ENCODE measurements at regions not wholly inside any gene's neighbourhood (a gene's known extent, or its start where the extent isn't known, plus 50 kb on each side); places are given as distances from the start of the nearest gene placed in this dataset.

GRCh38 chr5:105934171-105934570, 1736.6 kb downstream of the EFNA5 start:
- Histone ChIP-seq H3K27me3 (replicated peaks; ENCODE audit: insufficient read depth) (no peaks in the 10 kb centered on the region), H3K4me1 (replicated peaks) (no peaks in the 10 kb centered on the region), H3K36me3 (no peaks in the 10 kb centered on the region), H3K4me3 (no peak overlapping the region), H3K9me3 (no peaks in the 10 kb centered on the region), H3K27ac (no peak overlapping the region)
- TF ChIP-seq CTCF (IDR thresholded peaks at IDR 0.05) = no peak
- no peak for TF ChIP-seq POLR2A (IDR thresholded peaks at IDR 0.05)
- no peak for TF ChIP-seq POLR2AphosphoS5 (IDR thresholded peaks at IDR 0.05)
- intact Hi-C loops (cut with DNase I) = no loop called here
- DNase-seq (ENCODE audit: low spot score) = no peak

- 73% methylated on average over 2 of the region's 2 CpGs for WGBS
- no peak for DNase-seq (ENCODE audit: low spot score)
- no peak overlapping the region for H3K4me3 ChIP-seq
- no peak overlapping the region for H3K27ac ChIP-seq
- intact Hi-C loops (cut with DNase I) = no loop called here
- H3K9me3 ChIP-seq = no peaks in the 10 kb centered on the region
- no peaks in the 10 kb centered on the region for H3K4me1 ChIP-seq (replicated peaks)
- TF ChIP-seq CTCF (IDR thresholded peaks at IDR 0.05) (no peak), POLR2AphosphoS5 (IDR thresholded peaks at IDR 0.05) (no peak), POLR2A (IDR thresholded peaks at IDR 0.05) (no peak)
- no peaks in the 10 kb centered on the region for H3K36me3 ChIP-seq
- H3K27me3 ChIP-seq (replicated peaks; ENCODE audit: insufficient read depth) = no peaks in the 10 kb centered on the region
Observed at GRCh38 chr5:105931881-105932421, 1738.8 kb downstream of the EFNA5 start.

GRCh38 chr5:105929858-105930257, 1740.9 kb downstream of the EFNA5 start:
- Histone ChIP-seq H3K4me1 (replicated peaks) (no peaks in the 10 kb centered on the region), H3K36me3 (no peaks in the 10 kb centered on the region), H3K9me3 (no peaks in the 10 kb centered on the region), H3K27ac (no peak overlapping the region), H3K27me3 (replicated peaks; ENCODE audit: insufficient read depth) (no peaks in the 10 kb centered on the region), H3K4me3 (no peak overlapping the region)
- DNase-seq (ENCODE audit: low spot score) = no peak
- intact Hi-C loops (cut with DNase I) = no loop called here
- TF ChIP-seq POLR2AphosphoS5 (IDR thresholded peaks at IDR 0.05) (no peak), POLR2A (IDR thresholded peaks at IDR 0.05) (no peak), CTCF (IDR thresholded peaks at IDR 0.05) (no peak)
- WGBS = 42% methylated on average over 1 of the region's 1 CpG

GRCh38 chr5:105924366-105924765, 1746.4 kb downstream of the EFNA5 start:
- Histone ChIP-seq H3K4me3 (no peak overlapping the region), H3K27ac (no peak overlapping the region), H3K4me1 (replicated peaks) (no peaks in the 10 kb centered on the region), H3K27me3 (replicated peaks; ENCODE audit: insufficient read depth) (no peaks in the 10 kb centered on the region), H3K36me3 (no peaks in the 10 kb centered on the region), H3K9me3 (no peaks in the 10 kb centered on the region)
- WGBS = 90% methylated on average over 2 of the region's 2 CpGs
- intact Hi-C loops (cut with DNase I) = no loop called here
- DNase-seq (ENCODE audit: low spot score) = no peak
- TF ChIP-seq CTCF (IDR thresholded peaks at IDR 0.05) (no peak), POLR2A (IDR thresholded peaks at IDR 0.05) (no peak)

- no peak overlapping the region for H3K4me3 ChIP-seq
- H3K4me1 ChIP-seq (replicated peaks) = no peaks in the 10 kb centered on the region
- intact Hi-C loops (cut with DNase I) = no loop called here
- no peak for TF ChIP-seq POLR2A (IDR thresholded peaks at IDR 0.05)
- TF ChIP-seq POLR2AphosphoS5 (IDR thresholded peaks at IDR 0.05) = no peak
- no peak for TF ChIP-seq CTCF (IDR thresholded peaks at IDR 0.05)
- H3K9me3 ChIP-seq = no peaks in the 10 kb centered on the region
- no peaks in the 10 kb centered on the region for H3K36me3 ChIP-seq
- 85% methylated on average over 1 of the region's 1 CpG for WGBS
- H3K27ac ChIP-seq = no peak overlapping the region
- no peaks in the 10 kb centered on the region for H3K27me3 ChIP-seq (replicated peaks; ENCODE audit: insufficient read depth)
- DNase-seq (ENCODE audit: low spot score) = no peak
Observed at GRCh38 chr5:105922574-105922973, 1748.2 kb downstream of the EFNA5 start.
